Stimulated activated CD8-positive, alpha-beta memory T cell treated with anti-CD3 and anti-CD28 coated beads, Interleukin-7, amount 100 ng/mL, for 1 hour (primary cell): ENCODE measurements at regions not wholly inside any gene's neighbourhood (a gene's known extent, or its start where the extent isn't known, plus 50 kb on each side); places are given as distances from the start of the nearest gene placed in this dataset.
"Not testable (repeated sequence)": the region's sequence is repeated elsewhere in the genome, so short reads cannot be mapped to it uniquely, and the experiment has no call there.

Experiments
- DNase-seq, 2 donors: peaks; one replicate each; pipeline ENCODE4 v3.0.0-alpha.2; 2020; ENCODE audit warnings: low read depth in 2 of 2

GRCh38 chr4:18185491-18185890 lies 163.9 kb upstream of the LCORL start:
- DNase-seq = no peak

GRCh38 chr4:18180892-18181291 lies 159.3 kb upstream of the LCORL start:
- no peak for DNase-seq

GRCh38 chr4:18180122-18180521 lies 158.6 kb upstream of the LCORL start:
- no peak for DNase-seq

GRCh38 chr4:18171896-18172295 lies 150.3 kb upstream of the LCORL start:
- DNase-seq = no peak

- no peak for DNase-seq
These were observed 146.3 kb upstream of the LCORL start for GRCh38 chr4:18167831-18168230.

- no peak for DNase-seq
These were observed 145.4 kb upstream of the LCORL start for GRCh38 chr4:18166925-18167324.

GRCh38 chr4:18162453-18162852 lies 140.9 kb upstream of the LCORL start:
- DNase-seq = no peak

- not testable (repeated sequence) for DNase-seq
These were observed 137.8 kb upstream of the LCORL start for GRCh38 chr4:18159117-18159912.

- no peak for DNase-seq
These were observed 133.8 kb upstream of the LCORL start for GRCh38 chr4:18155067-18156041.

GRCh38 chr4:18138076-18138665 lies 116.6 kb upstream of the LCORL start:
- DNase-seq = no peak

GRCh38 chr4:18134111-18134510 lies 112.6 kb upstream of the LCORL start:
- DNase-seq = no peak

GRCh38 chr4:18130256-18130655 lies 108.7 kb upstream of the LCORL start:
- no peak for DNase-seq

- DNase-seq = no peak
These were observed 106.7 kb upstream of the LCORL start for GRCh38 chr4:18128241-18128640.

- DNase-seq = no peak
These were observed 105.5 kb upstream of the LCORL start for GRCh38 chr4:18127030-18127429.

GRCh38 chr4:18113710-18114331 lies 92.3 kb upstream of the LCORL start:
- no peak for DNase-seq

GRCh38 chr4:18111081-18111480 lies 89.5 kb upstream of the LCORL start:
- no peak for DNase-seq

GRCh38 chr4:18110099-18110498 lies 88.5 kb upstream of the LCORL start:
- DNase-seq = no peak

GRCh38 chr4:18109676-18110075 lies 88.1 kb upstream of the LCORL start:
- DNase-seq = no peak

GRCh38 chr4:18107848-18108528 lies 86.4 kb upstream of the LCORL start:
- not testable (repeated sequence) for DNase-seq

GRCh38 chr4:18106620-18107019 lies 85.1 kb upstream of the LCORL start:
- no peak for DNase-seq
